WTC11 (cell line): ENCODE measurements at regions not wholly inside any gene's neighbourhood (a gene's known extent, or its start where the extent isn't known, plus 50 kb on each side); places are given as distances from the start of the nearest gene placed in this dataset.

Experiments used
- ATAC-seq: fragments of 200-7000 bp; cut with Tn5 transposase; 2 replicates; pipeline ENCODE4 v1.10.0; 2021; ENCODE audit warnings: mild to moderate bottlenecking, moderate library complexity
- CTCF ChIA-PET: fragments of 300-600 bp; sonication (Branson Sonifier 250); formaldehyde crosslinking; loops from one replicate; lab custom pipeline; 2021; ENCODE audit warnings: antibody characterized with exemption; lab: Charles Lee
- POLR2A ChIA-PET: fragments of 350-600 bp; sonication (Branson Sonifier 250); formaldehyde crosslinking; loops from one replicate; lab custom pipeline; 2021; ENCODE audit warnings: antibody characterized with exemption; lab: Charles Lee
- DNase-seq: peaks from one replicate; pipeline ENCODE4 v3.0.0; 2021; ENCODE audit warnings: low spot score
- H3K27ac Mint-ChIP-seq: 2 replicates; pipeline ENCODE4 v1.8.0; 2021; ENCODE audit warnings: mixed read lengths
- H3K27me3 Mint-ChIP-seq: 2 replicates; pipeline ENCODE4 v1.8.0; 2021; ENCODE audit warnings: low read depth, mild to moderate bottlenecking, moderate library complexity, mixed read lengths
- H3K36me3 Mint-ChIP-seq: 2 replicates; pipeline ENCODE4 v1.8.0; 2021; ENCODE audit warnings: mixed read lengths
- H3K4me1 Mint-ChIP-seq: 2 replicates; pipeline ENCODE4 v1.8.0; 2022; ENCODE audit warnings: mixed read lengths
- H3K4me3 Mint-ChIP-seq: 2 replicates; pipeline ENCODE4 v1.8.0; 2021; ENCODE audit warnings: mild to moderate bottlenecking, moderate library complexity, mixed read lengths
- H3K9me3 Mint-ChIP-seq: 2 replicates; pipeline ENCODE4 v1.8.0; 2021; ENCODE audit warnings: mixed read lengths
- CREM ChIP-seq: sonication (generic); formaldehyde crosslinking; IDR thresholded peaks from 2 replicates; pipeline ENCODE4 v1.8.1; 2022; ENCODE audit warnings: mild to moderate bottlenecking, missing genetic modification reagents, moderate library complexity
- EMX1 ChIP-seq: fragments of 250-450 bp; sonication (Bioruptor Pico); IDR thresholded peaks from 2 replicates; pipeline ENCODE4 v1.8.0; 2021; ENCODE audit warnings: mild to moderate bottlenecking
- ESRRA ChIP-seq: sonication (generic); formaldehyde crosslinking; IDR thresholded peaks from 2 replicates; pipeline ENCODE4 v1.8.1; 2022; ENCODE audit warnings: mild to moderate bottlenecking, missing genetic modification reagents, borderline replicate concordance
- GTF2I ChIP-seq: fragments of 250-450 bp; sonication (Bioruptor Pico); conservative IDR thresholded peaks from 2 replicates; pipeline ENCODE4 v1.4.0; 2021; ENCODE audit warnings: mild to moderate bottlenecking
- HMGA2 ChIP-seq: fragments of 250-450 bp; sonication (Bioruptor Pico); IDR thresholded peaks from 2 replicates; pipeline ENCODE4 v1.4.0; 2021; ENCODE audit warnings: mild to moderate bottlenecking, moderate library complexity
- NR2C2 ChIP-seq: sonication (generic); formaldehyde crosslinking; IDR thresholded peaks from 2 replicates; pipeline ENCODE4 v1.8.0; 2022; ENCODE audit warnings: mild to moderate bottlenecking, missing genetic modification reagents
- NR3C1 ChIP-seq: sonication (generic); formaldehyde crosslinking; conservative IDR thresholded peaks from 2 replicates; pipeline ENCODE4 v1.8.1; 2023; ENCODE audit warnings: low read depth, mild to moderate bottlenecking, missing genetic modification reagents
- SOX15 ChIP-seq: fragments of 250-450 bp; sonication (Bioruptor Pico); IDR thresholded peaks from 2 replicates; pipeline ENCODE4 v1.9.0; 2021; ENCODE audit warnings: mild to moderate bottlenecking
- SP1 ChIP-seq: sonication (generic); formaldehyde crosslinking; conservative IDR thresholded peaks from 2 replicates; pipeline ENCODE4 v1.8.1; 2022; ENCODE audit warnings: missing genetic modification reagents
- TP53 ChIP-seq: sonication (generic); formaldehyde crosslinking; IDR thresholded peaks from 2 replicates; pipeline ENCODE4 v1.8.1; 2023; ENCODE audit warnings: mild to moderate bottlenecking, missing genetic modification reagents
- ZNF423 ChIP-seq: fragments of 250-450 bp; sonication (Bioruptor Pico); IDR thresholded peaks from 2 replicates; pipeline ENCODE4 v2.1.2; 2022; ENCODE audit warnings: mild to moderate bottlenecking, moderate library complexity
- ZNF425 ChIP-seq: fragments of 250-450 bp; sonication (Bioruptor Pico); conservative IDR thresholded peaks from 2 replicates; pipeline ENCODE4 v1.9.0; 2021; ENCODE audit warnings: mild to moderate bottlenecking
- TF ChIP-seq, protein P1 (sequence below): sonication (generic); formaldehyde crosslinking; IDR thresholded peaks from 2 replicates; pipeline ENCODE4 v1.8.0; 2023; ENCODE audit warnings: mild to moderate bottlenecking, missing genetic modification reagents
- TF ChIP-seq, protein P2 (sequence below): sonication (generic); formaldehyde crosslinking; IDR thresholded peaks from 2 replicates; pipeline ENCODE4 v1.8.0; 2022; ENCODE audit warnings: mild to moderate bottlenecking, missing genetic modification reagents
- TF ChIP-seq, protein P3 (sequence below): sonication (generic); formaldehyde crosslinking; IDR thresholded peaks from 2 replicates; pipeline ENCODE4 v1.8.1; 2023; ENCODE audit warnings: mild to moderate bottlenecking, missing genetic modification reagents, borderline replicate concordance

GRCh38 chr4:28148221-28148620, 1287.6 kb downstream of the STIM2 start:
- Mint-ChIP-seq H3K27me3 (no peaks in the 10 kb centered on the region), H3K36me3 (no peaks in the 10 kb centered on the region), H3K27ac (no peak overlapping the region), H3K4me1 (no peaks in the 10 kb centered on the region), H3K9me3 (no peaks in the 10 kb centered on the region), H3K4me3 (no peak overlapping the region)
- ChIA-PET POLR2A (no interaction called here), CTCF (no interaction called here)
- DNase-seq (no peak), ATAC-seq (no peak)
- TF ChIP-seq NR2C2 (no peak), GTF2I (no peak), ZNF425 (no peak), SOX15 (CRISPR knock-in tag) (no peak), CREM (CRISPR knock-in tag) (no peak), ZNF423 (CRISPR knock-in tag) (no peak), NR3C1 (CRISPR knock-in tag) (no peak), EMX1 (CRISPR knock-in tag) (no peak), TP53 (no peak), SP1 (CRISPR knock-in tag) (no peak)
- TF ChIP-seq, protein P1, sequence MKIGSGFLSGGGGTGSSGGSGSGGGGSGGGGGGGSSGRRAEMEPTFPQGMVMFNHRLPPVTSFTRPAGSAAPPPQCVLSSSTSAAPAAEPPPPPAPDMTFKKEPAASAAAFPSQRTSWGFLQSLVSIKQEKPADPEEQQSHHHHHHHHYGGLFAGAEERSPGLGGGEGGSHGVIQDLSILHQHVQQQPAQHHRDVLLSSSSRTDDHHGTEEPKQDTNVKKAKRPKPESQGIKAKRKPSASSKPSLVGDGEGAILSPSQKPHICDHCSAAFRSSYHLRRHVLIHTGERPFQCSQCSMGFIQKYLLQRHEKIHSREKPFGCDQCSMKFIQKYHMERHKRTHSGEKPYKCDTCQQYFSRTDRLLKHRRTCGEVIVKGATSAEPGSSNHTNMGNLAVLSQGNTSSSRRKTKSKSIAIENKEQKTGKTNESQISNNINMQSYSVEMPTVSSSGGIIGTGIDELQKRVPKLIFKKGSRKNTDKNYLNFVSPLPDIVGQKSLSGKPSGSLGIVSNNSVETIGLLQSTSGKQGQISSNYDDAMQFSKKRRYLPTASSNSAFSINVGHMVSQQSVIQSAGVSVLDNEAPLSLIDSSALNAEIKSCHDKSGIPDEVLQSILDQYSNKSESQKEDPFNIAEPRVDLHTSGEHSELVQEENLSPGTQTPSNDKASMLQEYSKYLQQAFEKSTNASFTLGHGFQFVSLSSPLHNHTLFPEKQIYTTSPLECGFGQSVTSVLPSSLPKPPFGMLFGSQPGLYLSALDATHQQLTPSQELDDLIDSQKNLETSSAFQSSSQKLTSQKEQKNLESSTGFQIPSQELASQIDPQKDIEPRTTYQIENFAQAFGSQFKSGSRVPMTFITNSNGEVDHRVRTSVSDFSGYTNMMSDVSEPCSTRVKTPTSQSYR, result no peak
- TF ChIP-seq, protein P2, sequence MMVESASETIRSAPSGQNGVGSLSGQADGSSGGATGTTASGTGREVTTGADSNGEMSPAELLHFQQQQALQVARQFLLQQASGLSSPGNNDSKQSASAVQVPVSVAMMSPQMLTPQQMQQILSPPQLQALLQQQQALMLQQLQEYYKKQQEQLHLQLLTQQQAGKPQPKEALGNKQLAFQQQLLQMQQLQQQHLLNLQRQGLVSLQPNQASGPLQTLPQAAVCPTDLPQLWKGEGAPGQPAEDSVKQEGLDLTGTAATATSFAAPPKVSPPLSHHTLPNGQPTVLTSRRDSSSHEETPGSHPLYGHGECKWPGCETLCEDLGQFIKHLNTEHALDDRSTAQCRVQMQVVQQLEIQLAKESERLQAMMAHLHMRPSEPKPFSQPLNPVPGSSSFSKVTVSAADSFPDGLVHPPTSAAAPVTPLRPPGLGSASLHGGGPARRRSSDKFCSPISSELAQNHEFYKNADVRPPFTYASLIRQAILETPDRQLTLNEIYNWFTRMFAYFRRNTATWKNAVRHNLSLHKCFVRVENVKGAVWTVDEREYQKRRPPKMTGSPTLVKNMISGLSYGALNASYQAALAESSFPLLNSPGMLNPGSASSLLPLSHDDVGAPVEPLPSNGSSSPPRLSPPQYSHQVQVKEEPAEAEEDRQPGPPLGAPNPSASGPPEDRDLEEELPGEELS (CRISPR knock-in tag), result no peak

- no peaks in the 10 kb centered on the region for H3K4me1 Mint-ChIP-seq
- no peak overlapping the region for H3K4me3 Mint-ChIP-seq
- no peak overlapping the region for H3K27ac Mint-ChIP-seq
- no peaks in the 10 kb centered on the region for H3K27me3 Mint-ChIP-seq
- no peaks in the 10 kb centered on the region for H3K36me3 Mint-ChIP-seq
- DNase-seq, result no peak
- TF ChIP-seq, protein P3, sequence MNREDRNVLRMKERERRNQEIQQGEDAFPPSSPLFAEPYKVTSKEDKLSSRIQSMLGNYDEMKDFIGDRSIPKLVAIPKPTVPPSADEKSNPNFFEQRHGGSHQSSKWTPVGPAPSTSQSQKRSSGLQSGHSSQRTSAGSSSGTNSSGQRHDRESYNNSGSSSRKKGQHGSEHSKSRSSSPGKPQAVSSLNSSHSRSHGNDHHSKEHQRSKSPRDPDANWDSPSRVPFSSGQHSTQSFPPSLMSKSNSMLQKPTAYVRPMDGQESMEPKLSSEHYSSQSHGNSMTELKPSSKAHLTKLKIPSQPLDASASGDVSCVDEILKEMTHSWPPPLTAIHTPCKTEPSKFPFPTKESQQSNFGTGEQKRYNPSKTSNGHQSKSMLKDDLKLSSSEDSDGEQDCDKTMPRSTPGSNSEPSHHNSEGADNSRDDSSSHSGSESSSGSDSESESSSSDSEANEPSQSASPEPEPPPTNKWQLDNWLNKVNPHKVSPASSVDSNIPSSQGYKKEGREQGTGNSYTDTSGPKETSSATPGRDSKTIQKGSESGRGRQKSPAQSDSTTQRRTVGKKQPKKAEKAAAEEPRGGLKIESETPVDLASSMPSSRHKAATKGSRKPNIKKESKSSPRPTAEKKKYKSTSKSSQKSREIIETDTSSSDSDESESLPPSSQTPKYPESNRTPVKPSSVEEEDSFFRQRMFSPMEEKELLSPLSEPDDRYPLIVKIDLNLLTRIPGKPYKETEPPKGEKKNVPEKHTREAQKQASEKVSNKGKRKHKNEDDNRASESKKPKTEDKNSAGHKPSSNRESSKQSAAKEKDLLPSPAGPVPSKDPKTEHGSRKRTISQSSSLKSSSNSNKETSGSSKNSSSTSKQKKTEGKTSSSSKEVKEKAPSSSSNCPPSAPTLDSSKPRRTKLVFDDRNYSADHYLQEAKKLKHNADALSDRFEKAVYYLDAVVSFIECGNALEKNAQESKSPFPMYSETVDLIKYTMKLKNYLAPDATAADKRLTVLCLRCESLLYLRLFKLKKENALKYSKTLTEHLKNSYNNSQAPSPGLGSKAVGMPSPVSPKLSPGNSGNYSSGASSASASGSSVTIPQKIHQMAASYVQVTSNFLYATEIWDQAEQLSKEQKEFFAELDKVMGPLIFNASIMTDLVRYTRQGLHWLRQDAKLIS (CRISPR knock-in tag), result no peak
- TF ChIP-seq ESRRA (CRISPR knock-in tag), result no peak
- TF ChIP-seq HMGA2 (CRISPR knock-in tag), result no peak
- CTCF ChIA-PET, result no interaction called here
- POLR2A ChIA-PET, result no interaction called here
- H3K9me3 Mint-ChIP-seq, result no peaks in the 10 kb centered on the region
- no peak for ATAC-seq
Measured at GRCh38 chr4:28149762-28150161, 1289.1 kb downstream of the STIM2 start.
